GM12891 (cell line): ENCODE measurements at regions not wholly inside any gene's neighbourhood (a gene's known extent, or its start where the extent isn't known, plus 50 kb on each side); places are given as distances from the start of the nearest gene placed in this dataset.

Experiments used
- DNase-seq: peaks from one replicate; pipeline ENCODE4 v3.0.0; 2011; ENCODE audit warnings: low spot score; ENCODE audit not compliant: insufficient read length
- FAIRE-seq: peaks from 2 replicates; lab custom pipeline; 2011; peaks lifted over from hg19 to GRCh38; lab: Jason Lieb, UNC
- PAX5 ChIP-seq: IDR thresholded peaks from 2 replicates; pipeline ENCODE4 v1.6.1; 2011; ENCODE audit warnings: low read length, moderate library complexity, mild to moderate bottlenecking; ENCODE audit not compliant: insufficient read depth, severe bottlenecking
- POLR2A ChIP-seq: IDR thresholded peaks from 2 replicates; pipeline ENCODE4 v1.6.1; 2011; ENCODE audit warnings: low read depth, low read length, control low read depth
- POLR2AphosphoS5 ChIP-seq: IDR thresholded peaks from 2 replicates; pipeline ENCODE4 v1.6.1; 2011; ENCODE audit warnings: low read depth, low read length, control low read depth
- POU2F2 ChIP-seq: IDR thresholded peaks from 2 replicates; pipeline ENCODE4 v1.6.1; 2011; ENCODE audit warnings: low read depth, mild to moderate bottlenecking, control low read depth, low read length, moderate library complexity
- SPI1 ChIP-seq: IDR thresholded peaks from 2 replicates; pipeline ENCODE4 v1.6.1; 2011; ENCODE audit warnings: low read depth, low read length, control low read depth
- TAF1 ChIP-seq: IDR thresholded peaks from 2 replicates; pipeline ENCODE4 v1.6.1; 2011; ENCODE audit warnings: low read depth, low read length, control low read depth

- no peak for FAIRE-seq
- DNase-seq, result no peak
- TF ChIP-seq POLR2AphosphoS5 (no peak), SPI1 (no peak), PAX5 (no peak), POU2F2 (no peak), POLR2A (no peak), TAF1 (no peak)
These were observed 683.8 kb upstream of the SGCG start for GRCh38 chr13:22496803-22497508.

GRCh38 chr13:22497991-22498780, 682.6 kb upstream of the SGCG start:
- TF ChIP-seq POLR2A (no peak), PAX5 (no peak), POU2F2 (no peak), SPI1 (no peak), TAF1 (no peak), POLR2AphosphoS5 (no peak)
- DNase-seq (no peak), FAIRE-seq (no peak)

- DNase-seq (no peak), FAIRE-seq (no peak)
These were observed 680.9 kb upstream of the SGCG start for GRCh38 chr13:22499919-22500318.

DNA sequence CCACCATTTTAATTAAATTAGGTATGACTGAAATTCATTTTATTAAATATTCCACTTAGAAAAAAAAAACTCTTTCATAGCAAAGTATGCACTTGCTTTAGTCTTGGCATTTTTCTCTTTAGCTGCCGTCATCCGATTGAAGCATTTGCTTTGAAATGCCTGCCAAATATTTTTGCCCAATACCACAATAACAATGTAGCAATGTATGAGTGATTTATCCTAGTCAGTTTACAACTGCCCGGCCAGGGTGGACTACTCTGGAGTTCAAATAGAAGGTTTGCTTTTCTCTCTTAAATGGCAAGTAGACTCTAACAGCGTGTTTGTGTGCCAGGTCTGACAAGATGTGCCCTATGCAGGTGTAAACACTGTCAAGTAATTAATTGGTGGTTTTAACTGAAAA, 675.3 kb upstream of the SGCG start:
- TF ChIP-seq POU2F2 (no peak), SPI1 (no peak), PAX5 (no peak), TAF1 (no peak), POLR2AphosphoS5 (no peak), POLR2A (no peak)
- FAIRE-seq, result no peak
- no peak for DNase-seq

More at GRCh38 chr13:22499919-22500318, 680.9 kb upstream of the SGCG start:
- TF ChIP-seq POLR2A (no peak), POU2F2 (no peak), SPI1 (no peak), TAF1 (no peak), PAX5 (no peak), POLR2AphosphoS5 (no peak)

- DNase-seq (no peak), FAIRE-seq (no peak)
- TF ChIP-seq POU2F2 (no peak), TAF1 (no peak), PAX5 (no peak), POLR2AphosphoS5 (no peak), POLR2A (no peak), SPI1 (no peak)
These were observed 674.6 kb upstream of the SGCG start for GRCh38 chr13:22506096-22506691.

GRCh38 chr13:22517544-22517943, 663.2 kb upstream of the SGCG start:
- DNase-seq, result no peak
- TF ChIP-seq SPI1 (no peak), POLR2A (no peak), POU2F2 (no peak), POLR2AphosphoS5 (no peak), PAX5 (no peak), TAF1 (no peak)
- FAIRE-seq, result no peak

- FAIRE-seq (no peak), DNase-seq (no peak)
- TF ChIP-seq POLR2A, result no peak
- TF ChIP-seq POLR2AphosphoS5, result no peak
- no peak for TF ChIP-seq POU2F2
- no peak for TF ChIP-seq PAX5
- no peak for TF ChIP-seq SPI1
- TF ChIP-seq TAF1, result no peak
These were observed 643.9 kb upstream of the SGCG start for GRCh38 chr13:22536851-22537250.

DNA sequence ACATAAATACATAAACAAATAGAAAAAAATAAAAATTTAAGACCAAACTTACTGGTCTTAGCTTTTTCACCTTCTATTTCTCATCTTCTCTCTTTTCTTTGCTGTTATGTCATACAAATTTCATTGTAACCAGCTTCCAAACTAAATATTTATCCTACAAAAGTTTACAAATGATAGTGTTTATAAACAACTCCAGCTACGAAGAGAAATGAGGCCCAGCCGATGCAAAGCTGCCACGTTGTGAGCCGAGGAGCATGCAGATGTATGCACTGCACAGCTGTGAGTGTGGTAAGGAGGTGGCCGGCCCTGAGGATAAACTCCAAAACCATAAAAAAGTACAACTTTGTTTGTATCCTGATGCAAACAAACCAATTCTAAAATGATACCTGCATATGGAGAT, 642.4 kb upstream of the SGCG start:
- FAIRE-seq (no peak), DNase-seq (no peak)

GRCh38 chr13:22549126-22549525, 631.7 kb upstream of the SGCG start:
- TF ChIP-seq TAF1, result no peak
- TF ChIP-seq POU2F2, result no peak
- no peak for TF ChIP-seq SPI1
- no peak for FAIRE-seq
- DNase-seq, result no peak

More for the DNA sequence above, 642.4 kb upstream of the SGCG start:
- TF ChIP-seq POLR2AphosphoS5, result no peak
- no peak for TF ChIP-seq POLR2A
- no peak for TF ChIP-seq SPI1
- no peak for TF ChIP-seq TAF1
- TF ChIP-seq PAX5, result no peak
- no peak for TF ChIP-seq POU2F2

DNA sequence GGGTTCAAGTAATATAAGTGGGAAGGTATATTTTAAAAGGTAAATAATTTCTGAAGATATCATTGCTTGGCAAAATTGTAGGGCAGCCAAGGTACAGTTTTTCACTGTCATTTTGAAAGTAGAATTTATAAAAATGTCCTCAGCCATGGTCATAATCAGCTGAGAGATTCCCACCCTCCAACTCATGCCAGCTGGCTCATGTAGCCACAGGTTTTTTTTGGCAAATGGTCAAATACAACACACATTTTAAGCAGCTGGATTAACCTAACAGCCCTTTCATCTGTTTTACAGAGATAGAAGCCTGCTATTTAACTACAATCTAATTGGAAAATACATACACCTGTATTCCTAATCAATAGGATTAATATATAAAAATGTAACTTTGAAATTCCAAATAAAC, 619.2 kb upstream of the SGCG start:
- DNase-seq, result no peak

More for the DNA sequence above, 619.2 kb upstream of the SGCG start:
- no peak for FAIRE-seq
- no peak for TF ChIP-seq POLR2AphosphoS5
- TF ChIP-seq PAX5, result no peak
